GM12875 (cell line): ENCODE measurements at regions not wholly inside any gene's neighbourhood (a gene's known extent, or its start where the extent isn't known, plus 50 kb on each side); places are given as distances from the start of the nearest gene placed in this dataset.
"Not testable (repeated sequence)": the region's sequence is repeated elsewhere in the genome, so short reads cannot be mapped to it uniquely, and the experiment has no call there.

Experiments
- H3K4me3 ChIP-seq: one replicate; pipeline ENCODE4 v1.5.1; 2011; ENCODE audit warnings: low read depth, low read length, control low read depth
- TF ChIP-seq, protein P1 (sequence below): IDR thresholded peaks from 2 replicates; pipeline ENCODE4 v1.5.1; 2011; ENCODE audit warnings: low read depth, mild to moderate bottlenecking, control low read depth, inconsistent platforms, low read length, moderate library complexity, borderline replicate concordance; ENCODE audit not compliant: insufficient read depth

DNA sequence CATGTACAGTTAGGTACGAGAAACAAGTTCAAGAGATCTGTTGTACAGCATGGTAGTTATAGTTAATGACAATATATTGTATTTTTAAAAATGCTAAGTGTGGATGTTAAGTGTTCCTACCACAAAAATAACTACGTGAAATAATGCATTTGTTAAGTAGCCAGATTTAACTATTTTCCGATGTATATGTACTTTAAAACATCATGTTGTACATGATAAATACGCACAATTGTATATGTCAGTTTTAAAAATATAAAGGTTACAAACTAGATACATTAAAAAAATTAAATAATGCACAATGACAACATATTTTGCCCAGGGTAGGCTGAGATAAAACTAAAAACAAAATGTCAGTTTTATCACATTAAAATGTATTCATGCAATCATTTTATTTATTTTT lies 285.1 kb upstream of the DCN start:
- no peak overlapping the region for H3K4me3 ChIP-seq
- TF ChIP-seq, protein P1, sequence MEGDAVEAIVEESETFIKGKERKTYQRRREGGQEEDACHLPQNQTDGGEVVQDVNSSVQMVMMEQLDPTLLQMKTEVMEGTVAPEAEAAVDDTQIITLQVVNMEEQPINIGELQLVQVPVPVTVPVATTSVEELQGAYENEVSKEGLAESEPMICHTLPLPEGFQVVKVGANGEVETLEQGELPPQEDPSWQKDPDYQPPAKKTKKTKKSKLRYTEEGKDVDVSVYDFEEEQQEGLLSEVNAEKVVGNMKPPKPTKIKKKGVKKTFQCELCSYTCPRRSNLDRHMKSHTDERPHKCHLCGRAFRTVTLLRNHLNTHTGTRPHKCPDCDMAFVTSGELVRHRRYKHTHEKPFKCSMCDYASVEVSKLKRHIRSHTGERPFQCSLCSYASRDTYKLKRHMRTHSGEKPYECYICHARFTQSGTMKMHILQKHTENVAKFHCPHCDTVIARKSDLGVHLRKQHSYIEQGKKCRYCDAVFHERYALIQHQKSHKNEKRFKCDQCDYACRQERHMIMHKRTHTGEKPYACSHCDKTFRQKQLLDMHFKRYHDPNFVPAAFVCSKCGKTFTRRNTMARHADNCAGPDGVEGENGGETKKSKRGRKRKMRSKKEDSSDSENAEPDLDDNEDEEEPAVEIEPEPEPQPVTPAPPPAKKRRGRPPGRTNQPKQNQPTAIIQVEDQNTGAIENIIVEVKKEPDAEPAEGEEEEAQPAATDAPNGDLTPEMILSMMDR, result no peak

DNA sequence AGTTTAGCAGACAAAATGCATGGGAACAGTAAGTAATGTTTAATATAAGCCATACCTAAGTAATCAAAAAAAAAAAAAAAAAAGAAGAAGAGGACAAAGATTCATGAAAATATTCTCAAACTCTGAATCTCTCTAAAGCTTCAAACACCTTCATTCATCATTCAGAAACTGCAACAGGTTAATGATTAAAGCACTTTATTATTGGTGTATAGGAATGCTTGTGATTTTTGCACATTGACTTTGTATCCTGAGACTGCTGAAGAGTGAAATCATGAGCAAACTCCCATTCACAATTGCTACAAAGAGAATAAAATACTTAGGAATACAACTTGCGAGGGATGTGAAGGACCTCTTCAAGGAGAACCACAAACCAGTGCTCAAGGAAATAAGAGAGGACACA lies 278.4 kb upstream of the DCN start:
- TF ChIP-seq, protein P1, result no peak
- H3K4me3 ChIP-seq, result no peak overlapping the region

DNA sequence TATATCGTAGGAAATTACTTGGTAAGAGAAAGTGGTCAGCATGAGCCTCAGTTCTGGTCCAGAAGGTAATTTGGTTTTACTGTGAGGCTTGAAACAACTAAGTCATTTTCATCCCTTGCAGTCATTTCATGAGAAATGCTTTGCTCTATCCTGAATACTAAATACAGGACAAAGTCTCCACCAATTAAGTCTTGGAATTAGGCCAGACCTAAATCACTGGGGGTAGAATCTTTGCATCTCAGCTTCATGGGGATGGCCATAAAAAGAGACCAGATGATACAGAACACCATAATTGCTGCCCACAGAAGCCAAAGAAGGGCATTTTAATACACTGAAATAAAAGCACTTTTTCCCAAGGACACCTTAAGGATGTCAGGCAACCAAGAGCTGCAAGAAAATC lies 277.9 kb upstream of the DCN start:
- TF ChIP-seq, protein P1, result no peak
- H3K4me3 ChIP-seq, result no peak overlapping the region

DNA sequence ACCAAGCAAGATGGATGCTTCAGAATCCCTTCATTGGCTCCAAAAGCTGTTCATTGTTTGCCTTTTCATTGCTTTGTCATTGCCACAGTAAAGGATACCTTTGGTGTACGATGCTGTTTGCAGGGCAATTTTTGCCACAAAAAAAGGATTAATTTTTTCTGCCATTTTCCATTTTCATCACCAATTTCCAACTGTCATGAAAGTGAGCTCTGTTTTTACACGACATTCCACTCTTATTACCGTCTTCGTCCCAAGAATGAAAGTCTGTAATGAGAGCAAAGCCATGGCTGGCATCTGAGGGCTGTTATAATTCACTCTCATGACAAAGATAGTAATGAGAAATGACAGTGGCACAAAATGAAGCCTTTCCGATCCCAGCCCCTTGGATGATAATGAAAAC lies 272.7 kb upstream of the DCN start:
- TF ChIP-seq, protein P1, result no peak

DNA sequence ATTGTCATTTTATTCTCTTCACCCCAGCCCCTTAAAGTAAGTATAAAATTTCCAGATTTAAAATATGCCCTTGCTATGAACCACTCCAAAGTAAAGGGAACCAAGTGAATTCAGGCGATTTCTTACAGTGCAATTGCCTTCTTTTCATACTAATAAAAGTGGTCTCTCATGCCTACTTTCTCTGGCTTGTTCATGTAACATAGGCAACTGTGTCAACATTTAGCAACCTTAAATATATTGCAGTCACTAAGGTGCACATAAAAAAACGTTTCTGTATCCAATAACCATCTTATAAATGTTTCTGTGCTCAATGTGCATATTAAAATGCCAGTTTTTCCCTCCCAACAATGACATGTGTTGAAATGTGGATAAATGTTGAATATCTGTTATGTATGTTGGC lies 271.6 kb upstream of the DCN start:
- H3K4me3 ChIP-seq, result no peak overlapping the region
- TF ChIP-seq, protein P1, result no peak

More for the DNA sequence above, 272.7 kb upstream of the DCN start:
- no peak overlapping the region for H3K4me3 ChIP-seq

DNA sequence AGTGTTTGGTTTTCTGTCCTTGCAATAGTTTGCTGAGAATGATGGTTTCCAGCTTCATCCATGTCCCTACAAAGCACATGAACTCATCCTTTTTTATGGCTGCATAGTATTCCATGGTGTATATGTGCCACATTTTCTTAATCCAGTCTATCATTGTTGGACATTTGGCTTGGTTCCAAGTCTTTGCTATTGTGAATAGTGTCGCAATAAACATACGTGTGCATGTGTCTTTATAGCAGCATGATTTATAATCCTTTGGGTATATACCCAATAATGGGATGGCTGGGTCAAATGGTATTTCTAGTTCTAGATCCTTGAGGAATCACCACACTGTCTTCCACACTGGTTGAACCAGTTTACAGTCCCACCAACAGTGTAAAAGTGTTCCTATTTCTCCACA lies 269.8 kb upstream of the DCN start:
- H3K4me3 ChIP-seq, result not testable (repeated sequence)

DNA sequence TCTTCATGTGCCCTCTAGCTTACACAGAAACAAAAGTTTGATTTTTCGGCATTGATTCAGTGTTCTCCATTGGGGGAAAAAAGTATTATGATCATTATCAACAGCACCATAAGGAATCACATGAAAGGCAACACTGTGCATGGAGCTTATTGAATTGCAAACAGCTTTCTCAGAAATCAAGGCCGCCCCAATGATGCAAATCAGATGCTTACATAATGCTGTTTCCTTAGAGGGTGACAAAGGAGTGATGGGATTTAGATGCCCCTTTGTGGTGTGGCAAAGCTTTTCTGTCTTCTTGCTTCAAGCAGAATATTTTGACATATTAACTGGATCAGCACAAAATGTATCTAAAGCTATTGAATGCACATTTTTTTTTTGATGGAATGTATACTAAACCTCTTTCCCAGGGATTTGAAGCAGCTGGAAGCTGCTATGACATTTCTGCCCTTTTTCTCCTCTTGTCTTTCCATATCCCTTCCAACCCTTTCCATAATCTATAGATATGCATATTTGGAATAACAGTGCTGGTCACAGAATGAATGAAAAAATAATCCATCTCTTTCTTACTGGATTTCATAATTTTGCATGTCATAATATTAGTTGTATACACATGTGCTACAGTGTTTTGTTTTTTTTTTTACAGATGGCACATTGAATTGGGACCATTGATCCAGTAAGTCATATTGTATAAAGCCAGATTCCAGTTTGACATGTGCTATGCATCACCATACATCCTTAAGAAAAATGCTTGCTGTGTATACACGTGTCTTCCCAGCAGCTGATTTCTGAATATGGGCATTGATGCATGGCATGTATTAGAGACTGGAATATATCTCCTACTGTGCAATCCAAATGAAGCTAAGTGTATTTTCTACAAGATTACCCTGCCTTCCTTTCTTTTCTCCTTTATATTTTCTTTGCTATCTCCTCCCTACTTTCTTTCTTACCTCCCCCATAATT lies 259.7 kb upstream of the DCN start:
- no peak overlapping the region for H3K4me3 ChIP-seq
- TF ChIP-seq, protein P1, result no peak
